ENCODE measurements at regions not wholly inside any gene's neighbourhood (a gene's known extent, or its start where the extent isn't known, plus 50 kb on each side); places are given as distances from the start of the nearest gene placed in this dataset.

DNA sequence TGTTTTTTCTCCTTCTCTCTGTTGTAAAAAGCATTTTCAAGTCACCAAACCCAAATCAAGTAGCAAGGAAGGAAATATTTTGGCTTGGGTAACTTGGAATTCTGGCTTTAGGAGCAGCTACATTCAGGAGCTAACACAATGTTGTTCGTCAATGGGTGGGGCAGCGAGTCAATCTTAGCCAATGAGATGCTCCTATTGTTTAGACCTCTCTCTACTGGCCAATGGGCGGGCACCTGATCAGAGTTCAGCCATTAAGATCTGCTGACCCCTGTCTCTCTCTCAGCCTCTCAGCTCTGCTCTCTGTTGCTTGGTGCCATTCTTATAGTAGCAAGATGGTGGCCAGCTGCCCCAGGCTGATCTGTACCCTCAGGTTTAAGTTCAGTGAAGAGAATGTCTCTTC lies 83.2 kb downstream of the IRX3 start:
- no CpG with 5 or more reads among the region's 3 CpGs for WGBS, 2 experiments (ENCODE audit: extremely low coverage in 2 of 2, insufficient read length in 1 of 2)
- ATAC-seq (ENCODE audit: low read depth) = no peak
- ChIA-PET CTCF (no interaction called here), POLR2A (ENCODE audit: unreplicated experiment) (no interaction called here)
- H2BK20ac ChIP-seq (ENCODE audit: low read depth, low read length) = no peak overlapping the region
- no peak overlapping the region for H3K4ac ChIP-seq (ENCODE audit: low read depth, low read length)
- H2AFZ ChIP-seq (replicated peaks; ENCODE audit: low read length, poor library complexity) = no peak overlapping the region
- no peak overlapping the region for H2BK15ac ChIP-seq (ENCODE audit: low read depth, low read length)
- BruUV-seq (replicated peaks) = no TSS peak
- no peak overlapping the region for H2BK5ac ChIP-seq (ENCODE audit: low read depth, low read length, poor library complexity, severe bottlenecking)
- intact Hi-C loops (cut with micrococcal nuclease) (no loop called here), dilution Hi-C loops (cut with HindIII; ENCODE audit: low sequenced_read_pairs, unreplicated experiment) (no loop called here), in situ Hi-C loops (cut with MboI; ENCODE audit: low sequenced_read_pairs) (no loop called here)
- no peak overlapping the region for H2AK9ac ChIP-seq (replicated peaks; ENCODE audit: low read depth, low read length, poor library complexity)
- no peak overlapping the region for H4K91ac ChIP-seq (ENCODE audit: insufficient read depth, low read depth, low read length)
- no peak overlapping the region for H3K56ac ChIP-seq (ENCODE audit: extremely low read depth, insufficient read depth, low read length)
- no peak overlapping the region for H3K4me2 ChIP-seq (ENCODE audit: low read depth, low read length)
- no peaks in the 10 kb centered on the region for H3K36me3 ChIP-seq (ENCODE audit: control insufficient read depth, insufficient read depth, low read length)
- H2AK5ac ChIP-seq (ENCODE audit: low read depth, low read length) = no peak overlapping the region
- H4K5ac ChIP-seq (ENCODE audit: low read depth, low read length) = no peak overlapping the region
- H2BK120ac ChIP-seq (ENCODE audit: low read depth, low read length) = no peak overlapping the region
- no peaks in the 10 kb centered on the region for H4K20me1 ChIP-seq (ENCODE audit: insufficient read depth, low read length)
- H3K9ac ChIP-seq (ENCODE audit: low read depth, low read length) = no peak overlapping the region
- no peak for DNase-seq
- no peaks in the 10 kb centered on the region for H3K9me3 ChIP-seq (ENCODE audit: control insufficient read depth, insufficient read depth, low read length)
- H3K18ac ChIP-seq (ENCODE audit: low read depth, low read length) = no peak overlapping the region
- no peak overlapping the region for H3K23ac ChIP-seq (ENCODE audit: low read depth, low read length)
- H3K79me1 ChIP-seq (ENCODE audit: low read depth in 1 of 2, low read length in 2 of 2) = no peaks in the 10 kb centered on the region
- TF ChIP-seq POLR2A (IDR thresholded peaks at IDR 0.05; ENCODE audit: low read depth, low read length) = no peak
- TF ChIP-seq, protein P1, sequence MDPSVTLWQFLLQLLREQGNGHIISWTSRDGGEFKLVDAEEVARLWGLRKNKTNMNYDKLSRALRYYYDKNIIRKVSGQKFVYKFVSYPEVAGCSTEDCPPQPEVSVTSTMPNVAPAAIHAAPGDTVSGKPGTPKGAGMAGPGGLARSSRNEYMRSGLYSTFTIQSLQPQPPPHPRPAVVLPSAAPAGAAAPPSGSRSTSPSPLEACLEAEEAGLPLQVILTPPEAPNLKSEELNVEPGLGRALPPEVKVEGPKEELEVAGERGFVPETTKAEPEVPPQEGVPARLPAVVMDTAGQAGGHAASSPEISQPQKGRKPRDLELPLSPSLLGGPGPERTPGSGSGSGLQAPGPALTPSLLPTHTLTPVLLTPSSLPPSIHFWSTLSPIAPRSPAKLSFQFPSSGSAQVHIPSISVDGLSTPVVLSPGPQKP (IDR thresholded peaks at IDR 0.05; ENCODE audit: borderline replicate concordance, low read depth, low read length) = no peak
- no peak for TF ChIP-seq MAZ (IDR thresholded peaks at IDR 0.05; ENCODE audit: borderline replicate concordance, low read depth, low read length)
- TF ChIP-seq, protein P2, sequence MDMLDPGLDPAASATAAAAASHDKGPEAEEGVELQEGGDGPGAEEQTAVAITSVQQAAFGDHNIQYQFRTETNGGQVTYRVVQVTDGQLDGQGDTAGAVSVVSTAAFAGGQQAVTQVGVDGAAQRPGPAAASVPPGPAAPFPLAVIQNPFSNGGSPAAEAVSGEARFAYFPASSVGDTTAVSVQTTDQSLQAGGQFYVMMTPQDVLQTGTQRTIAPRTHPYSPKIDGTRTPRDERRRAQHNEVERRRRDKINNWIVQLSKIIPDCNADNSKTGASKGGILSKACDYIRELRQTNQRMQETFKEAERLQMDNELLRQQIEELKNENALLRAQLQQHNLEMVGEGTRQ (IDR thresholded peaks at IDR 0.05; ENCODE audit: low read depth, low read length) = no peak
- TF ChIP-seq RAD21 (IDR thresholded peaks at IDR 0.05; ENCODE audit: low read length) = no peak
- TF ChIP-seq RCOR1 (IDR thresholded peaks at IDR 0.05; ENCODE audit: insufficient replicate concordance, low read length) = no peak
- TF ChIP-seq CEBPB (IDR thresholded peaks at IDR 0.05; ENCODE audit: low read depth, low read length) = no peak
- no peak for TF ChIP-seq SMC3 (IDR thresholded peaks at IDR 0.05; ENCODE audit: low read depth, low read length)
- TF ChIP-seq MAFK (IDR thresholded peaks at IDR 0.05; ENCODE audit: low read depth, low read length) = no peak
- TF ChIP-seq MXI1 (IDR thresholded peaks at IDR 0.05; ENCODE audit: borderline replicate concordance, low read depth, low read length) = no peak
- TF ChIP-seq, protein P3, sequence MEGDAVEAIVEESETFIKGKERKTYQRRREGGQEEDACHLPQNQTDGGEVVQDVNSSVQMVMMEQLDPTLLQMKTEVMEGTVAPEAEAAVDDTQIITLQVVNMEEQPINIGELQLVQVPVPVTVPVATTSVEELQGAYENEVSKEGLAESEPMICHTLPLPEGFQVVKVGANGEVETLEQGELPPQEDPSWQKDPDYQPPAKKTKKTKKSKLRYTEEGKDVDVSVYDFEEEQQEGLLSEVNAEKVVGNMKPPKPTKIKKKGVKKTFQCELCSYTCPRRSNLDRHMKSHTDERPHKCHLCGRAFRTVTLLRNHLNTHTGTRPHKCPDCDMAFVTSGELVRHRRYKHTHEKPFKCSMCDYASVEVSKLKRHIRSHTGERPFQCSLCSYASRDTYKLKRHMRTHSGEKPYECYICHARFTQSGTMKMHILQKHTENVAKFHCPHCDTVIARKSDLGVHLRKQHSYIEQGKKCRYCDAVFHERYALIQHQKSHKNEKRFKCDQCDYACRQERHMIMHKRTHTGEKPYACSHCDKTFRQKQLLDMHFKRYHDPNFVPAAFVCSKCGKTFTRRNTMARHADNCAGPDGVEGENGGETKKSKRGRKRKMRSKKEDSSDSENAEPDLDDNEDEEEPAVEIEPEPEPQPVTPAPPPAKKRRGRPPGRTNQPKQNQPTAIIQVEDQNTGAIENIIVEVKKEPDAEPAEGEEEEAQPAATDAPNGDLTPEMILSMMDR (conservative IDR thresholded peaks at IDR 0.05; ENCODE audit: low read depth, low read length) = no peak
- no peak for TF ChIP-seq CHD1 (IDR thresholded peaks at IDR 0.05; ENCODE audit: low read depth, low read length)
- no peak for TF ChIP-seq FOS (IDR thresholded peaks at IDR 0.05; ENCODE audit: low read depth, low read length)
- TF ChIP-seq RFX5 (IDR thresholded peaks at IDR 0.05; ENCODE audit: low read depth, low read length) = no peak
- TF ChIP-seq NFE2L2 (IDR thresholded peaks at IDR 0.05; ENCODE audit: low read depth, low read length) = no peak
- no peak for TF ChIP-seq BHLHE40 (IDR thresholded peaks at IDR 0.05; ENCODE audit: low read depth, low read length)
- no peak overlapping the region for H3K4me3 ChIP-seq (ENCODE audit: insufficient read depth, low read depth, low read length)
- no peak overlapping the region for H4K8ac ChIP-seq (ENCODE audit: low read depth in 2 of 2, low read length in 2 of 2)
- no peak overlapping the region for H3K27ac ChIP-seq (ENCODE audit: insufficient read depth, low read length)
- no peaks in the 10 kb centered on the region for H3K9me1 ChIP-seq (ENCODE audit: insufficient read depth, low read length)
- no peaks in the 10 kb centered on the region for H3K4me1 ChIP-seq (ENCODE audit: control insufficient read depth, insufficient read depth, low read length)
- H3K14ac ChIP-seq (replicated peaks; ENCODE audit: low read depth, low read length) = no peak overlapping the region
- H3K27me3 ChIP-seq (ENCODE audit: control insufficient read depth, insufficient read depth, low read length) = peaks cover 16% of the 10 kb centered on the region
